ENCODE measurements at regions not wholly inside any gene's neighbourhood (a gene's known extent, or its start where the extent isn't known, plus 50 kb on each side); places are given as distances from the start of the nearest gene placed in this dataset.
"Not testable (repeated sequence)": the region's sequence is repeated elsewhere in the genome, so short reads cannot be mapped to it uniquely, and the experiment has no call there.

GRCh38 chr1:228611707-228612106, 123.6 kb upstream of the RHOU start:
- not testable (repeated sequence) for H3K27ac Mint-ChIP-seq, H3K36me3 Mint-ChIP-seq, H3K9me3 Mint-ChIP-seq, H3K4me1 Mint-ChIP-seq, H3K27me3 Mint-ChIP-seq, H3K4me3 Mint-ChIP-seq

DNA sequence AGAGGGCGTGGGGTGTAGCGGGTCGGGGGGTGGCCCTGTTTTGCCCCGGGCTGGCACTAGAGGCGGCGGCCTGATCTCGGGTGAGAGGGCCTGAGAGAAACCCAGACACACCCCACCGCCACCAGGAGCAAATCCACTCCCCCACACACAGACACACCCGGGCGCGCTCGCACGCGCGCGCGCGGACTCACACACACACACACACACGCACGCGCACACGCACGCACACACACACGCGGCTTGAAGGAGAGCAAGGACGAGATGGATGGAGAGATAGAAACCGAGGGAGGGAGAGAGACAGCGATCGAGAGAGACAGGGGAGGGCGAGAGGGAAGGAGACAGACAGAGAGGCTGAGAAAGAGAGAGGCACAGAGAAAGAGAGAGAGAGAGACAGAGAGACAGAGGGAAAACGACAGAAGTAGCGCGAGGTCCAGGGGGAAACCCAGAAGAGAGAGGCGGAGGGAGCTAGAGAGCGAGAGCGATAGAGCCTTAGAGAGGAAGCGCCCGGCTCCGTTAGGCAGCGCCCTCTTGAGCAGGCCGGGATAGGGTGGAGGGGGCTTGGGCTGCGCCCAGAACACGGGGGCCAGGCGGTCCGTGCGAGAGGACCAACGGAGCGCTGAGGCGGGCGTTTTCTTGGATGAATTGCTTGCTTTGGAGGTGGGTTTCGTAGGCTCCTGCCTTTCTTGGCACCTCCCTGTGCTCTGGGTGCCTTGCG, 113.1 kb upstream of the RHOU start:
- H3K4me1 Mint-ChIP-seq, H3K36me3 Mint-ChIP-seq, H3K9me3 Mint-ChIP-seq, H3K27me3 Mint-ChIP-seq, H3K27ac Mint-ChIP-seq: not testable (repeated sequence)
- peak overlapping the region; percentile 30 for H3K4me3 Mint-ChIP-seq

GRCh38 chr1:228626481-228626880, 108.8 kb upstream of the RHOU start:
- H3K27me3 Mint-ChIP-seq, H3K36me3 Mint-ChIP-seq, H3K4me3 Mint-ChIP-seq, H3K4me1 Mint-ChIP-seq, H3K27ac Mint-ChIP-seq, H3K9me3 Mint-ChIP-seq: not testable (repeated sequence)

DNA sequence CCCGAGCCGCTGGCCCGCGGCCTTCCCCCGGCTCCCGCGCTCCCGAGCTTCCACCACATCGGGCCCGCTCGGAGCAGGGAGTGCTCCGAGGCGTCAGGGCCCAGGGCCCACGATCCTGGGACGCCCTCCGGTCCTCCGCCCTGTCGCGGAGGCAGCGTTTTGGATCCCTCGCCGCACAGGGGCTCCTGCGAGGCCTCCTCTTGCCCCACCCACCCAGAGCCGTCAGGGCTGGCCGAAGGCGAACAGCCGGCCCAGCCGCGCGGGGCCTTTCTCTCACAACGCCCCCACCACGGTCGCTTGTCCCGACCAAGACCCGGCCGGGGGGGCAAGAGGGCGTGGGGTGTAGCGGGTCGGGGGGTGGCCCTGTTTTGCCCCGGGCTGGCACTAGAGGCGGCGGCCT, 102.4 kb upstream of the RHOU start:
- H3K27ac Mint-ChIP-seq = not testable (repeated sequence)

DNA sequence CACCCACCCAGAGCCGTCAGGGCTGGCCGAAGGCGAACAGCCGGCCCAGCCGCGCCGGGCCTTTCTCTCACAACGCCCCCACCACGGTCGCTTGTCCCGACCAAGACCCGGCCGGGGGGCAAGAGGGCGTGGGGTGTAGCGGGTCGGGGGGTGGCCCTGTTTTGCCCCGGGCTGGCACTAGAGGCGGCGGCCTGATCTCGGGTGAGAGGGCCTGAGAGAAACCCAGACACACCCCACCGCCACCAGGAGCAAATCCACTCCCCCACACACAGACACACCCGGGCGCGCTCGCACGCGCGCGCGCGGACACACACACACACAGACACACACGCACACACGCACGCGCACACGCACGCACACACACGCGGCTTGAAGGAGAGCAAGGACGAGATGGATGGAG, 100.0 kb upstream of the RHOU start:
- H3K36me3 Mint-ChIP-seq, H3K27ac Mint-ChIP-seq, H3K4me3 Mint-ChIP-seq, H3K9me3 Mint-ChIP-seq, H3K27me3 Mint-ChIP-seq, H3K4me1 Mint-ChIP-seq: not testable (repeated sequence)

More for the DNA sequence above, 102.4 kb upstream of the RHOU start:
- not testable (repeated sequence) for H3K9me3 Mint-ChIP-seq, H3K27me3 Mint-ChIP-seq, H3K36me3 Mint-ChIP-seq, H3K4me1 Mint-ChIP-seq, H3K4me3 Mint-ChIP-seq

GRCh38 chr1:228637529-228637928, 97.8 kb upstream of the RHOU start:
- not testable (repeated sequence) for H3K4me1 Mint-ChIP-seq, H3K4me3 Mint-ChIP-seq, H3K9me3 Mint-ChIP-seq, H3K27ac Mint-ChIP-seq, H3K36me3 Mint-ChIP-seq, H3K27me3 Mint-ChIP-seq

GRCh38 chr1:228646717-228647522, 88.4 kb upstream of the RHOU start:
- peak overlapping the region; percentile 93 for H3K4me3 Mint-ChIP-seq
- H3K36me3 Mint-ChIP-seq = peaks cover 2% of the 10 kb centered on the region
- peak overlapping the region; percentile 81 for H3K27ac Mint-ChIP-seq
- no peaks in the 10 kb centered on the region for H3K9me3 Mint-ChIP-seq
- peaks cover 31% of the 10 kb centered on the region for H3K4me1 Mint-ChIP-seq
- peaks cover 31% of the 10 kb centered on the region for H3K27me3 Mint-ChIP-seq

DNA sequence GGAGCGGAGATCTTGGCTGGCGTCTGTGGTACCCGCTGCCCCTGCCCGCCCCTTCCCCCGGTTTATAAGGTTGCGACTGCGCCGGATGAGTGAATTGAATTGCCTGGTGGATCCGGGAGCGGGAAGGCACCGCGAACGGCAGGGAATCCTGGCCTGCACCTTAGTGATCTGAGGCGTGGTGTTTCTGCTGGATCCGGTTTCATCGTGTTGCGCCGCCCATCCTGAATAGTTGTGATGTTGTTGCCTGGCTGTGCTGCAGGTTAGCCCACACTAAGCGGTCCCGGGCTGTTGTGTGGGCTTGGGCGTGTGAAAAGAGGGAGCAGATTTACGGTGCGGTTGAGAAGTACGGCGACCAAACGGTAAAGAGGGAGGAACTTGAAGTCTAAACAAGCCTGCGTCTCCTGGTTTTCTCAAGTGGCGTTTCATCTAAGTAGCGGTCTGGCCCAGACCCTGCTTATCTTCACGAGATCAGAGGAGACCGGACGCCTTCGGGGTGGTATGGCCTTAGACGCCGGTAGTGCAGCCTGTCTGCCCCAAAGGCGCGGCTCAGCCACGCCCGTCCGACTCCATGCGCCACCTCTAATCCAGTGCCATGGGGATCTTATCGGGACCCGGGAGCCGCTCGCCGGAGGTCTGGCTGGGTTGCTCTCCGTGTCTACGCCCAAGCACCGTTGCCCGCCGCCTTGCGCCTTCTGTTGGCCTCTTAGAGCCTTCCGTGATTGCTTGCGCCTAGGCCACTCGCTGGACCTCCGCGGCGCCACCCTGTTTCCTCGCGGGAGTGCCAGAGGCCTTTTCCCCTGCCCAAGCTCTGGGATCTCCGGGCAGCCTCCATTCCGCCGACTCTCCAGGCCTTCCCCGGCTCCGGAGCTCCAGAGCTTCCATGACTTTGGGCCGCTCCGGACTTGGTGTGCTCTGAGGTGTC, 87.5 kb upstream of the RHOU start:
- Mint-ChIP-seq H3K27me3 (peaks cover 35% of the 10 kb centered on the region), H3K9me3 (no peaks in the 10 kb centered on the region), H3K27ac (peak overlapping the region; percentile 55), H3K4me3 (peak overlapping the region; percentile 93), H3K4me1 (peaks cover 31% of the 10 kb centered on the region), H3K36me3 (peaks cover 2% of the 10 kb centered on the region)

GRCh38 chr1:228648647-228649383, 86.5 kb upstream of the RHOU start:
- no peak overlapping the region for H3K27ac Mint-ChIP-seq
- H3K27me3 Mint-ChIP-seq = peaks cover 38% of the 10 kb centered on the region
- H3K36me3 Mint-ChIP-seq = peaks cover 2% of the 10 kb centered on the region
- H3K9me3 Mint-ChIP-seq = no peaks in the 10 kb centered on the region
- peaks cover 31% of the 10 kb centered on the region for H3K4me1 Mint-ChIP-seq
- H3K4me3 Mint-ChIP-seq = peak overlapping the region; percentile 93

DNA sequence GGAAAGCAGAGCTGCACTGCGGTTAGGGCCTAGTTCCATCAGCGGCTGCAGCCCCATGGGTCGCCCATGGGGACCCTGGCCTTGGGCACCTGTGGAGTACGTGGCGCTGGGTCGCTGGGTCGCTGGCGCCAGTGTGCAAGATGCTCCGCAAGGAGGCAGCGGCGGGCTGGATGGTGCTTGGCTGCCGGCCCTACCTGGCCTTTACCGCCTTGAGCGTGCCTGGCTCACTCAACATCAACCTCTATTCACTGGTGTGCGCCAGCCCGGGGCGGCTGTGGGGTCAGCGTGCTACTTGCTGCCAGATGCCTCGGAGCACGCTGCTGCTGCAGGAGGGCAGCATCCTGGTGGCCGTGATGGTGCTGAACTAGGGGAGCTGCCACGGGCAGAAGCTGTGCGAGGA, 85.1 kb upstream of the RHOU start:
- Mint-ChIP-seq H3K4me3 (no peak overlapping the region), H3K4me1 (peaks cover 31% of the 10 kb centered on the region), H3K36me3 (peaks cover 2% of the 10 kb centered on the region), H3K27me3 (peaks cover 42% of the 10 kb centered on the region), H3K27ac (no peak overlapping the region), H3K9me3 (no peaks in the 10 kb centered on the region)

DNA sequence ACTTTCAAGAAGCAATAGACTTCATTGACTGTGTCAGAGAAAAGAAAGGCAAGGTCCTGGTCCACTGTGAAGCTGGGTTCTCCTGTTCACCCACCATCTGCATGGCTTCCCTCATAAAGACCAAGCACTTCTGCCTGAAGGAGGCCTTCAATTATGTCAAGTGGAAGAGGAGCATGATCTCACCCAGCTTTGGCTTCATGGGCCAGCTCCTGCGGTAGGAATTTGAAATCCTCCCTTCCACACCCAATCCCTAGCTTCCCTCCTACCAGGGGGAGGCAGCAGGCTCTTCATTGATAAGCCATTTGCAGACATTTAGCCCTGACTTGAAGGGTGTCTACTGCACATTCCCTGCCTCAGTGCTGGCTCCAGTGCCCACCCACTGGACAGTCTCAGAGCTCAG, 84.3 kb upstream of the RHOU start:
- H3K4me1 Mint-ChIP-seq = peaks cover 31% of the 10 kb centered on the region
- H3K36me3 Mint-ChIP-seq = peaks cover 2% of the 10 kb centered on the region
- no peak overlapping the region for H3K4me3 Mint-ChIP-seq
- H3K27me3 Mint-ChIP-seq = peaks cover 43% of the 10 kb centered on the region
- no peak overlapping the region for H3K27ac Mint-ChIP-seq
- H3K9me3 Mint-ChIP-seq = no peaks in the 10 kb centered on the region

DNA sequence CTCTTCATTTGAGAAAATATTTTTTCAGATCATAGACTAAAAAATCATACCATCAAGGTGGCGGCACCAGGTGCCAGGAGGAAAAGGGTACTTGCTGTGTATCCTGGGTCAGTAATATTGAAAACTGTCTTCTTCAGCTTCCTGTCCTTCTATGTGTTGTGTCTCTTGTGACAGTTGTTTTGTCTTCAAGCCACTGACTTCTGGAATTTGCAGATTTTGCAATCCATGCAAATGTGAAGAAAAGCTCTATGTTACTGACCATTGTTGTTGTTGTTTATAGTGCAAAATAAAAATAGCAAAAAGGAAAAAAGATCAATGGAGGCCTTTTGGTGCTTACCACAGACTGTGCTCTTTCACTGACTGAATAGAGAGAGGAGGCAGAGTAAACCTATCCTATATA, 83.2 kb upstream of the RHOU start:
- H3K27me3 Mint-ChIP-seq = peaks cover 44% of the 10 kb centered on the region
- H3K9me3 Mint-ChIP-seq = no peaks in the 10 kb centered on the region
- peaks cover 24% of the 10 kb centered on the region for H3K4me1 Mint-ChIP-seq
- no peak overlapping the region for H3K4me3 Mint-ChIP-seq
- H3K36me3 Mint-ChIP-seq = no peaks in the 10 kb centered on the region
- H3K27ac Mint-ChIP-seq = peak overlapping the region; percentile 65

- not testable (repeated sequence) for H3K4me3 Mint-ChIP-seq, H3K36me3 Mint-ChIP-seq, H3K9me3 Mint-ChIP-seq, H3K27ac Mint-ChIP-seq
- H3K27me3 Mint-ChIP-seq = peaks cover 39% of the 10 kb centered on the region
- H3K4me1 Mint-ChIP-seq = peaks cover 16% of the 10 kb centered on the region
Measured at GRCh38 chr1:228653057-228653456, 82.2 kb upstream of the RHOU start.

DNA sequence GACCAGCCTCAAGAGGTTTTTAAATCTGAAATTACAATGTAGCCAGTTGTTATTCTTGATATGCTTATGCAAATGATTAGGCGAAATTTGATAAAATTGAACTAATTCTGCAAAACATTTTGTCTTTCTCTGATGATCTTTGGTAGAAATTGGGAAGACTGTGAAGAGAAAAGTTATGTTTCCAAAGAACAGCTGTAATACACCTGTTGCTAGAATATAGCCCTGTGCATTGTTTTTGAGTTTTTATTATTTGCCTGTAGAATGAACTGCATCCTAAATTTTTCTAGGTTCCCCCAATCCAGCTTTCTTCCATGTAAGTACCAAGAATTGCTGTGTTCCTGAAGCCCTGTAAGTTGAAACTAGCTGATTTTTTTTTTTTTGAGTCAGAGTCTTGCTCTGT, 81.5 kb upstream of the RHOU start:
- H3K4me1 Mint-ChIP-seq = peaks cover 10% of the 10 kb centered on the region
- no peaks in the 10 kb centered on the region for H3K36me3 Mint-ChIP-seq
- H3K27ac Mint-ChIP-seq = no peak overlapping the region
- H3K9me3 Mint-ChIP-seq = no peaks in the 10 kb centered on the region
- H3K4me3 Mint-ChIP-seq = no peak overlapping the region
- H3K27me3 Mint-ChIP-seq = peaks cover 34% of the 10 kb centered on the region

- Mint-ChIP-seq H3K27me3 (peaks cover 22% of the 10 kb centered on the region), H3K9me3 (no peaks in the 10 kb centered on the region)
Measured at GRCh38 chr1:228655796-228656394, 79.4 kb upstream of the RHOU start.

More at GRCh38 chr1:228655796-228656394, 79.4 kb upstream of the RHOU start:
- Mint-ChIP-seq H3K36me3 (no peaks in the 10 kb centered on the region), H3K27ac (no peak overlapping the region), H3K4me3 (no peak overlapping the region), H3K4me1 (no peaks in the 10 kb centered on the region)
